ENCODE measurements at regions not wholly inside any gene's neighbourhood (a gene's known extent, or its start where the extent isn't known, plus 50 kb on each side); places are given as distances from the start of the nearest gene placed in this dataset.

GRCh38 chr14:30158299-30158698 is 230.7 kb upstream of the PRKD1 start:
- Mint-ChIP-seq H3K4me1 (peaks cover 21% of the 10 kb centered on the region), H3K4me3 (no peak overlapping the region), H3K27ac (no peak overlapping the region), H3K36me3 (no peaks in the 10 kb centered on the region), H3K27me3 (ENCODE audit: low read depth) (peaks cover 15% of the 10 kb centered on the region), H3K9me3 (no peaks in the 10 kb centered on the region)
- TF ChIP-seq, protein P1, sequence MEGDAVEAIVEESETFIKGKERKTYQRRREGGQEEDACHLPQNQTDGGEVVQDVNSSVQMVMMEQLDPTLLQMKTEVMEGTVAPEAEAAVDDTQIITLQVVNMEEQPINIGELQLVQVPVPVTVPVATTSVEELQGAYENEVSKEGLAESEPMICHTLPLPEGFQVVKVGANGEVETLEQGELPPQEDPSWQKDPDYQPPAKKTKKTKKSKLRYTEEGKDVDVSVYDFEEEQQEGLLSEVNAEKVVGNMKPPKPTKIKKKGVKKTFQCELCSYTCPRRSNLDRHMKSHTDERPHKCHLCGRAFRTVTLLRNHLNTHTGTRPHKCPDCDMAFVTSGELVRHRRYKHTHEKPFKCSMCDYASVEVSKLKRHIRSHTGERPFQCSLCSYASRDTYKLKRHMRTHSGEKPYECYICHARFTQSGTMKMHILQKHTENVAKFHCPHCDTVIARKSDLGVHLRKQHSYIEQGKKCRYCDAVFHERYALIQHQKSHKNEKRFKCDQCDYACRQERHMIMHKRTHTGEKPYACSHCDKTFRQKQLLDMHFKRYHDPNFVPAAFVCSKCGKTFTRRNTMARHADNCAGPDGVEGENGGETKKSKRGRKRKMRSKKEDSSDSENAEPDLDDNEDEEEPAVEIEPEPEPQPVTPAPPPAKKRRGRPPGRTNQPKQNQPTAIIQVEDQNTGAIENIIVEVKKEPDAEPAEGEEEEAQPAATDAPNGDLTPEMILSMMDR (IDR thresholded peaks at IDR 0.05; ENCODE audit: unreplicated experiment): no peak
- no peak for DNase-seq (ENCODE audit: low spot score in 2 of 2, unreplicated experiment in 2 of 2)

DNA sequence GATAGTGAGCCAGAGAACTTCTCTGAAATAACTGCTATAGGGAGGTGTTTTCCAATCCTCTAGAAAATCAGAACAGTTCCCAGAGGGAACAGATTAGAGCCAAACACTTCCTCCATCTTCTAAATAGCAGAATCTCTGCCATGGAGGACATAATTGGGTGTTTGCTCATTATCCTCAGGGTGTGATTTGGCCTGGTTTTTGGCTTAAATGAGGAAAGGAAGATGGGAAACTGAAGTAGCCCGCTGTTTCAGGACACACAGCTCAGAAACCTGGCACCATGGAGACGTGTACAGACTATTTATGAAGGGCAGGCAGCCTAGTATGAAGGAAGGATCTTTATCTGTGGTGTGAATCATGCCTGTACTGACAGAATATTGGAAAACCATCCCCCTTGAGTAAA is 231.7 kb upstream of the PRKD1 start:
- Mint-ChIP-seq H3K36me3 (no peaks in the 10 kb centered on the region), H3K4me1 (peaks cover 14% of the 10 kb centered on the region), H3K9me3 (no peaks in the 10 kb centered on the region), H3K27ac (no peak overlapping the region), H3K4me3 (no peak overlapping the region), H3K27me3 (ENCODE audit: low read depth) (peaks cover 18% of the 10 kb centered on the region)
- TF ChIP-seq, protein P1 (IDR thresholded peaks at IDR 0.05; ENCODE audit: unreplicated experiment): no peak
- DNase-seq (ENCODE audit: low spot score in 2 of 2, unreplicated experiment in 2 of 2): no peak

DNA sequence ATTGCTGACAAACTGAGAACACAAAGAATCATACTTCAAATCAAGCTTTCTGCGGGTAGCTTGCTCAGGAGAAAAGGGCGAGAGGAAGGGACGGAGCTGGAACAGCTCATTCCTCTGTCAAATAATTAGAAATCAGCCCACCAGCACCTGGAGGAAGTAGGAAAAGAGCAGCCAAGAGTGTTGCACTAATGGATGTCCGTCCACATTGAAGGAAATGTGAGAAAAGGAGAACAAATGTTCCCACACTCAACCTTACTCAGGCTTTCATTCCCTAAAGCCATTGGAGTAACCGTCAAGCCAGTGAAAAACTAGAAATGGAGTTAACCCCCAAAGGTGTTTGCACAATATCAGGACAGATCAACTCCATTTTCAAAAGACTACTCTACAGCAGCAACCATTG is 233.0 kb upstream of the PRKD1 start:
- H3K27ac Mint-ChIP-seq: no peak overlapping the region
- peaks cover 20% of the 10 kb centered on the region for H3K27me3 Mint-ChIP-seq (ENCODE audit: low read depth)
- H3K4me3 Mint-ChIP-seq: no peak overlapping the region
- DNase-seq (ENCODE audit: low spot score in 2 of 2, unreplicated experiment in 2 of 2): no peak
- H3K36me3 Mint-ChIP-seq: no peaks in the 10 kb centered on the region
- TF ChIP-seq, protein P1 (IDR thresholded peaks at IDR 0.05; ENCODE audit: unreplicated experiment): no peak
- peaks cover 7% of the 10 kb centered on the region for H3K4me1 Mint-ChIP-seq
- H3K9me3 Mint-ChIP-seq: no peaks in the 10 kb centered on the region

- no peaks in the 10 kb centered on the region for H3K4me1 Mint-ChIP-seq
- peaks cover 20% of the 10 kb centered on the region for H3K27me3 Mint-ChIP-seq (ENCODE audit: low read depth)
- no peak overlapping the region for H3K27ac Mint-ChIP-seq
- H3K9me3 Mint-ChIP-seq: no peaks in the 10 kb centered on the region
- H3K36me3 Mint-ChIP-seq: no peaks in the 10 kb centered on the region
- no peak for DNase-seq (ENCODE audit: low spot score in 2 of 2, unreplicated experiment in 2 of 2)
- no peak overlapping the region for H3K4me3 Mint-ChIP-seq
- TF ChIP-seq, protein P1 (IDR thresholded peaks at IDR 0.05; ENCODE audit: unreplicated experiment): no peak
These were observed 234.4 kb upstream of the PRKD1 start for GRCh38 chr14:30162066-30162465.

DNA sequence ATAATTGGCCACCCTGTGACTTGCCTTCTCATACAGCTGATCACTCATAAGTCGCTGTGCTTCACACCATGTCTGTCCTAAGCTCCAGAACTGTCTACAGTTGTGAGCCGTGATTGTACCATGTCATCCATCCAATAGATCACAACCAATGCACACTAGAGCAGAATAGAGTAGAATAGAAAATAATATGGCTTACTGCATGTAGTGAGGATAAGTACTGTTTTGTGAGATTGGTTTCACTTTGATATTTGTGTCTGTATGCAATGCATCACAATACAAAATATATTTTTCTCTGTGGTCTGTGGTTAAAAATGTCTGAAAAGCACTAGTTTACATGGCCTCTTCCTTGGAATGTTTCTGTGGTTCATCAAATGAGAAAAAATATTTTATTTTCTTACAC is 237.6 kb upstream of the PRKD1 start:
- Mint-ChIP-seq H3K27me3 (ENCODE audit: low read depth) (peaks cover 21% of the 10 kb centered on the region), H3K27ac (no peak overlapping the region), H3K4me1 (no peaks in the 10 kb centered on the region), H3K36me3 (no peaks in the 10 kb centered on the region), H3K4me3 (no peak overlapping the region), H3K9me3 (peaks cover 19% of the 10 kb centered on the region)
- DNase-seq (ENCODE audit: low spot score in 2 of 2, unreplicated experiment in 2 of 2): no peak
- TF ChIP-seq, protein P1 (IDR thresholded peaks at IDR 0.05; ENCODE audit: unreplicated experiment): no peak

GRCh38 chr14:30177781-30178180 is 250.1 kb upstream of the PRKD1 start:
- peaks cover 5% of the 10 kb centered on the region for H3K27me3 Mint-ChIP-seq (ENCODE audit: low read depth)
- DNase-seq (ENCODE audit: low spot score in 2 of 2, unreplicated experiment in 2 of 2): no peak
- H3K4me3 Mint-ChIP-seq: no peak overlapping the region
- no peaks in the 10 kb centered on the region for H3K36me3 Mint-ChIP-seq
- TF ChIP-seq, protein P1 (IDR thresholded peaks at IDR 0.05; ENCODE audit: unreplicated experiment): no peak
- no peaks in the 10 kb centered on the region for H3K9me3 Mint-ChIP-seq
- peaks cover 11% of the 10 kb centered on the region for H3K4me1 Mint-ChIP-seq
- no peak overlapping the region for H3K27ac Mint-ChIP-seq
